Large intestine (tissue), 3 donors: ENCODE measurements at regions not wholly inside any gene's neighbourhood (a gene's known extent, or its start where the extent isn't known, plus 50 kb on each side); places are given as distances from the start of the nearest gene placed in this dataset.
"Not testable (repeated sequence)": the region's sequence is repeated elsewhere in the genome, so short reads cannot be mapped to it uniquely, and the experiment has no call there.

Experiments
- DNase-seq, 2 donors: peaks; one replicate each; pipeline versions ENCODE4 v3.0.0 to v3.0.0-alpha.2; 2013
- H3K27ac ChIP-seq: one replicate; pipeline ENCODE4 v1.5.1; 2013; ENCODE audit warnings: low read length
- H3K27me3 ChIP-seq: 2 replicates; pipeline ENCODE4 v1.6.1; 2013; ENCODE audit warnings: low read length; ENCODE audit not compliant: control insufficient read depth, insufficient read depth
- H3K36me3 ChIP-seq: 2 replicates; pipeline ENCODE4 v1.6.1; 2013; ENCODE audit warnings: low read length; ENCODE audit not compliant: control insufficient read depth, insufficient read depth
- H3K4me1 ChIP-seq: one replicate; pipeline ENCODE4 v1.6.1; 2013; ENCODE audit warnings: low read length; ENCODE audit not compliant: control insufficient read depth, insufficient read depth
- H3K4me3 ChIP-seq: one replicate; pipeline ENCODE4 v1.5.1; 2013; ENCODE audit warnings: low read length
- H3K9me3 ChIP-seq: one replicate; pipeline ENCODE4 v1.6.1; 2013; ENCODE audit warnings: mild to moderate bottlenecking, low read depth, low read length, moderate library complexity; ENCODE audit not compliant: control insufficient read depth
- whole genome bisulfite sequencing: methylation state at CpG from one replicate; pipeline ENCODE4 v1.1.5; 2013; ENCODE audit warnings: low lambda C conversion rate; ENCODE audit not compliant: insufficient coverage; 5-methylcytosine and 5-hydroxymethylcytosine counted together

DNA sequence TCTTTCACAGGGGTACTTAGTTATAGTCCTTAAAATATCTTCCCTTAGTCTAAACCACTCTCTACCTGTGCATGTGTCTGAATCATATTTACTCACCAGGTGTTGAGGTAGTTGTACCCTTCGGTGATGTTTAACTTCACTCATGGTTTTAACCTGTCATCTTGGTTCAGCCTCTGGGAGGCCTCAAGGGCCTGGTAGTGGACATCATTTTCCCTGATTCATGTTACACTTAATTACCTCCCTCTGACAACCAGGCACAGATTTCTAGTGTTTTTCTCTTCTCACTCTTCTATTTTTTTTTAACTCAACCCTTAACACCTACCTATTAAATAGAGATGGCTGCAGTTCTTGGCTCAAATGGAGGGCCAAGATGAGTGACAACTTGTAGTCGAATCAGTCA is 505.4 kb downstream of the TMEM114 start:
- H3K9me3 ChIP-seq = no peaks in the 10 kb centered on the region
- H3K4me1 ChIP-seq = no peaks in the 10 kb centered on the region
- no peaks in the 10 kb centered on the region for H3K36me3 ChIP-seq
- no peaks in the 10 kb centered on the region for H3K27me3 ChIP-seq
- no peak for DNase-seq
- no peak overlapping the region for H3K4me3 ChIP-seq
- H3K27ac ChIP-seq = no peak overlapping the region
- 60% methylated on average over 1 of the region's 2 CpGs for WGBS

DNA sequence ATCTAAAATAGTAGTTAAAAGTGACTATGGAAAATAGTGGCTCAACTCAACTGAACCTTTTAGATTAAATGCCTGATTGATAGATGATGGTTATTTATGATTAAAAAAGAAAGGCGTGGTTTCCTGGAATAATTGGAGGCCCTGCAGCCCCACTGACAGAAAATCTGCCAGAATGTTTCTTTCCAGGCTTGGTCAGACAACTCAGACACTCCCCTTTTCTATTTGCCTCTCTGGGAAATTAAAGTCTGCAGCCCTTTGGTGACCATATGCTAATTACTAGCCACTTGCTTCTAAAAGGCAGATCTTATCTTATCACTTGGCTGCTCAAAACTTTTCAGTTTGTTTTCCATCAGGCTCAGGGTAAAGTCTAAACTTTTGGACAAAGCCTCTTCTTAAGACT is 506.0 kb downstream of the TMEM114 start:
- H3K9me3 ChIP-seq = no peaks in the 10 kb centered on the region
- no peaks in the 10 kb centered on the region for H3K4me1 ChIP-seq
- no peak overlapping the region for H3K27ac ChIP-seq
- DNase-seq = no peak
- H3K27me3 ChIP-seq = no peaks in the 10 kb centered on the region
- no CpG with 5 or more reads among the region's 1 CpG for WGBS
- no peaks in the 10 kb centered on the region for H3K36me3 ChIP-seq
- no peak overlapping the region for H3K4me3 ChIP-seq

DNA sequence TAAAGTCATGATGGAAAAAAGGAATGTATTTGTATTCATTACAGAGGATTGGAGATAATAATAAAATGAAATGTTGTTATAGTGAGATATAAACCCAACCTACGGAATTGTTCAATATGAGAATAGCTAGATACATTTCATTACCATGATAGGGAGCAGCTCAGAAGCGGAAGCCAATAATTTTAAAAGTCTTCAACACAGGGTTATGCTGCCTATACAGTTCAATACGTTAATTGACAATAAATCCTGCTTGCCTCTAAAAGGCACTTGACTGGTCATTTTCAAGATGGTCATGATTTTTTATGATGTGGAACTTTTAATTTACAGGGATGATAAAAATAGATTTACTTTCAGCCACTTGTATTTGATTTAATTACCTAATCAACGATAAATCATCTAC is 506.8 kb downstream of the TMEM114 start:
- Histone ChIP-seq H3K36me3 (no peaks in the 10 kb centered on the region), H3K27me3 (no peaks in the 10 kb centered on the region), H3K27ac (no peak overlapping the region), H3K4me3 (no peak overlapping the region), H3K4me1 (no peaks in the 10 kb centered on the region), H3K9me3 (no peaks in the 10 kb centered on the region)
- 100% methylated on average over 1 of the region's 4 CpGs for WGBS
- DNase-seq = no peak

DNA sequence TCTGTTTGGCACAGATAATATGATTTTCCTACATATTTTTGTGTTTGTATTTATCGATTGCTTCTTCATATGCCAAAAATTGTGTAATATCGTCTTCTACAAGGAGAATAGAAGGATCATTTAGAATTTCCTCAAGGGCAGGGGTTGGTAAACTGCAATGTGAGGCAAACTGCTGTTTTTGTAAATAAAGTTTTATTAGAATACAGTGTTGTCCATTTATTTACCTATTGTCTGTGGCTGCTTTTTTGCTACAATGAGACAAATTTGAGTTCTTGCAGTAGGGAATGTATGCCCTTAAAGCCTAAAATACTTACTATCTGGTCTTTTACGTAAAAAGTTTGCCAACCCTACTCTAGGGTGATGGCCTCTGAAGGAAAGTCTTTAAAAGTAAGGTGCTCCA is 509.5 kb downstream of the TMEM114 start:
- Histone ChIP-seq H3K27ac (no peak overlapping the region), H3K9me3 (no peaks in the 10 kb centered on the region), H3K36me3 (no peaks in the 10 kb centered on the region), H3K4me3 (no peak overlapping the region), H3K27me3 (no peaks in the 10 kb centered on the region), H3K4me1 (no peaks in the 10 kb centered on the region)
- DNase-seq = no peak
- WGBS = no CpG with 5 or more reads among the region's 3 CpGs

DNA sequence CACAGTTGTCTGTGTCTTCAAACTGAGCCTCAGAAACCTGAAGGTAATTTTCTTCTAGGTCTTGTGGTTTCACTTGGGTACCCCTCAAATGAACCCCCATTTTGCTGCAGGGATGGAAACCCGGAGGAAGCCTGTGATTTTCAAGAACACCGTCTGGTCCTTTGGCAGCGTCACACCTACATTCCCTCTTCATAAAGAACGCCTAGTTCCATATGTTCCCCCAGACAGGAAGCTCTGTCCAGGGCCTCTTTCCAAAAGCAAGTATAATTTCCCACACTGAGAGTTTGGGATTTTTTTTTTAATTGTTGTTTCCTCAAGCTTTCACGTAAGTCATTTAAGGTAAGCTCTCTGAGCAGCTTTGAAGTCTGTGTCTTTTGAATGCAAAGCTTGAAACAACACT is 515.0 kb downstream of the TMEM114 start:
- Histone ChIP-seq H3K4me1 (no peaks in the 10 kb centered on the region), H3K9me3 (no peaks in the 10 kb centered on the region), H3K4me3 (no peak overlapping the region), H3K27me3 (no peaks in the 10 kb centered on the region), H3K27ac (no peak overlapping the region), H3K36me3 (no peaks in the 10 kb centered on the region)
- no peak for DNase-seq
- WGBS = 100% methylated on average over 1 of the region's 5 CpGs

DNA sequence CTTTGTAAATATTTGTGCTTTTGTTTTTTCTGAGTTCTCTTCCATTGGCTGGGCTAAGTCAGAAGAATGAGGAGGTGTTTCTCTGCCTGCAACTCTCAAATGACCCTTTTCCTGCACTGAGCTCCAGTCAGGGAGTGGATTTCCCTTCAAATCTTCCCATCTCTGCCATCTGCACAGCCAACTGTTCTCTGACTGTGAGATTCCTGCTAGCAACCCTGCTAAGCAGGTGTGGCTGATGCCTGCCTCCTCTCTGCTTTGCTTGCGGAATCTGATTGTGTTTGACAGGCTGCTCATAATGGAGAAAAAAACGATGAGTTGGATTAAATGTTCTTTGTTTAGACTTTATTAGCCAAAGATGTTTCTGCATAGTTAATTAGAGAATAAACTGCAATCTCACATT is 519.8 kb downstream of the TMEM114 start:
- no CpG with 5 or more reads among the region's 2 CpGs for WGBS
- H3K27me3 ChIP-seq = no peaks in the 10 kb centered on the region
- no peaks in the 10 kb centered on the region for H3K36me3 ChIP-seq
- no peaks in the 10 kb centered on the region for H3K4me1 ChIP-seq
- DNase-seq = no peak
- no peaks in the 10 kb centered on the region for H3K9me3 ChIP-seq
- no peak overlapping the region for H3K4me3 ChIP-seq
- no peak overlapping the region for H3K27ac ChIP-seq

DNA sequence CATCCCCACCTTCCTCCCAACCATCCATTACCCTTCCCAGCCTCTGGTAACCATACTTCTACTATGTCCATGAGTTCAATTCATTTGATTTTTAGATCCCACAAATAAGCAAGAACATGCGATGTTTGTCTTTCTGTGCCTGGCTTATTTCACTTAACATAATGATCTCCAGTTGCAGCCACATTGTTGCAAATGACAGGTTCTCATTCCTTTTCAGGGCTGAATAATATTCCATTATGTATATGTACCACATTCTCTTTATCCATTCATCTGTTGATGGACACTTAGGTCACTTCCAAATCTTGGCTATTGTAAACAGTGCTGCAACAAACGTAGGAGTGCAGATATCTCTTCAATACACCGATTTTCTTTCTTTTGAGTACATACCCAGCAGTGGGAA is 522.1 kb downstream of the TMEM114 start:
- DNase-seq, H3K36me3 ChIP-seq, H3K4me3 ChIP-seq, H3K27ac ChIP-seq, H3K4me1 ChIP-seq, H3K27me3 ChIP-seq, H3K9me3 ChIP-seq: not testable (repeated sequence)
- 92% methylated on average over 2 of the region's 3 CpGs for WGBS

DNA sequence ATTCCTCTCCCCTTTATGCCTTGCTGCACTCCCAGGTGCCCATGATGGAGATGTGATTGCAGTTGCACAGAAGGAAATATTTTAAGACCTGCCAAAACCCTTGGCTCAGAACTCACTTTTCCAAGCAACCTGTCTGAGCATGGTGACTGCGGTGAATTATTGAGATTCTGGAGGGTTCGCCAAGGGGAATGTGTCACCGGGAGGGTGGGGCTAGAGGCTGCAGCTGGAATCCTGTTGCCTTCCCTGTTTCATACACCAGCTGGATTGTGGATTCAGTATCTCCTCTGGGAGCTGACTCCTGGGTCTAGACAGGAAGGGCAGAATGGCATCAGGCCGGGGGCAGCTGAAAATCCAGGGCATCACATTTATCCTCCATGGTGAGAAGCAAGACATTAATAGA is 527.2 kb downstream of the TMEM114 start:
- no peaks in the 10 kb centered on the region for H3K4me1 ChIP-seq
- H3K27me3 ChIP-seq = no peaks in the 10 kb centered on the region
- H3K4me3 ChIP-seq = no peak overlapping the region
- H3K36me3 ChIP-seq = no peaks in the 10 kb centered on the region
- DNase-seq = no peak
- no peaks in the 10 kb centered on the region for H3K9me3 ChIP-seq
- no CpG with 5 or more reads among the region's 4 CpGs for WGBS
- H3K27ac ChIP-seq = no peak overlapping the region

DNA sequence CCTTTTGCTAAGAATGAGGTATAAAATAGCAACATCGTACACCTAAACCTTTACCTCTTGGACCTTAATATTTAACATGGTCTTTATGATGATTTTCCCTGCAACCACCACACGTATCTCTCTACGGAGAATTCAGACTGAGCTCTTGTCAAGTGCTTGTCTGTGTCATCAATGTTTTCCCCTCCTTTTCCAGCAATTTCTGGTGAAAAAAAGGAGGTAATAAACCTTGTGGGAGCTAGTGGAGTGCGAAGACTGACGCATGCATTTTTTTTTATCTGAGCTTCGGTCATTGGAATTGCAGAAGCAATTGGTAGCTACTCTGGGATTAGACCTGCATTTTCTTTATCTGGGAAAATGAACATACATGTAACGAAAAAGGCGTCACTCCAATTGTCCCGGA is 527.6 kb downstream of the TMEM114 start:
- Histone ChIP-seq H3K4me1 (no peaks in the 10 kb centered on the region), H3K27ac (no peak overlapping the region), H3K9me3 (no peaks in the 10 kb centered on the region), H3K27me3 (no peaks in the 10 kb centered on the region), H3K4me3 (no peak overlapping the region), H3K36me3 (no peaks in the 10 kb centered on the region)
- WGBS = 80% methylated on average over 3 of the region's 9 CpGs
- DNase-seq = no peak

DNA sequence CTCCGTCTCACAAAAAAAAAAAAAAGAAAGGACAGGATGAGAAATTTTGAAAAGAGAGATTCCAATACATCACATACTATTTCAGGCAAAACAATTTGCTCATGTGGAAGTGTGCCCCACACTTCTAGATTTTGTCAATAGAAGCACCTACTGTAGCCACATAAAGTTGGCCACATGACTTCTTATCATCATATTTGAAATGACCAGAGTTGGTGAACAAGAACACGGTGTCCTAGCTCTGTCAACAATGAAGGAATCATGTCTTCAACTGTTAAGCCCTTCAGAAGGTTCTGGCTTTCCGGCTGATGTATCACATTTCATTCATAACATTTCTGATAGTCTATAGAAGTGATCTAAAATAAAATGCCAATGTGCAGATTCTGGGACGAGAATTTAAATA is 534.5 kb downstream of the TMEM114 start:
- H3K9me3 ChIP-seq = peaks cover 1% of the 10 kb centered on the region
- H3K4me3 ChIP-seq = no peak overlapping the region
- H3K27me3 ChIP-seq = no peaks in the 10 kb centered on the region
- H3K4me1 ChIP-seq = no peaks in the 10 kb centered on the region
- no peaks in the 10 kb centered on the region for H3K36me3 ChIP-seq
- no peak overlapping the region for H3K27ac ChIP-seq
- 100% methylated on average over 1 of the region's 4 CpGs for WGBS
- no peak for DNase-seq

DNA sequence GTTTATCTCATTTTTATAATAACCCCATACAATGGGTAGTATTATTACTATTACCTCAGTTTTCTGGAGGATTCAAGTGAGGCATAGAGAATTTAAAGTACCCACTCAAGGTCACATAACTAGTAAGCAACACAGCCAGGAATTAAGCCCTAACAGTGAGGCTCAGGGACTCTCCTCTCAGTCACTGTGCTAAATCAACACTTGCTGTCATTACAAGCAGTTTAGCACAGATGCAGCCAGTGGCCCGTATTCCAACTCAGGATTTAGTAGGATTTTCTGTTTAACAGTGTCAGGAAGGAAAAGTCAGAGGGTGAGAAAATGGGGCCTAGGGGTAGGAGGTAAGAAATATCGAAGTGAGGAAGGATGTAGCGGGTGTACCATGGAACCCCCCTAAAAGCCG is 536.9 kb downstream of the TMEM114 start:
- Histone ChIP-seq H3K36me3 (no peaks in the 10 kb centered on the region), H3K4me3 (no peak overlapping the region), H3K9me3 (peaks cover 2% of the 10 kb centered on the region), H3K27ac (no peak overlapping the region), H3K4me1 (no peaks in the 10 kb centered on the region), H3K27me3 (no peaks in the 10 kb centered on the region)
- WGBS = 82% methylated on average over 3 of the region's 4 CpGs
- no peak for DNase-seq
